ENCODE measurements at regions not wholly inside any gene's neighbourhood (a gene's known extent, or its start where the extent isn't known, plus 50 kb on each side); places are given as distances from the start of the nearest gene placed in this dataset.
"Not testable (repeated sequence)": the region's sequence is repeated elsewhere in the genome, so short reads cannot be mapped to it uniquely, and the experiment has no call there.

DNA sequence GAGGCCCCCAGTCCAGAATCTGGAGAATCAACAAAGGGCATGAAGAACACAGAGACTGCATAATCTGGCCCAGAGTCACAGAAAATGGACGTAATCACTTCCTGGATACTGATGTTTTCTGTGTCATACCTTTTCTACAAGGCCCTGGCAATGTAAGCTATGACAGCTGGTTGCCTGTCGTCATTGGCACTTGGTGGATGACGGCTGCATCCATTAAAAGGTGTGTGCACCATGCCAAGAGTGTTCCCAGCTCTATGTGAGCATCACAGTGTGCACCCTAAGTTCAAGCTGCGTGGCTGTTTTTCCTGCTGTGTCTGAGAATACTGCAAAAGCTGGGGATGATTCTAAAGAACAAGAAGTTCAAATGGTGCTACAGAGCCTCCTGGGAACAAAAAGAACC lies 275.2 kb upstream of the CNR1 start:
- intact Hi-C loops (cut with DNase I): no loop called here
- Histone ChIP-seq H3K27me3 (no peaks in the 10 kb centered on the region), H3K9me3 (no peaks in the 10 kb centered on the region), H3K36me3 (no peaks in the 10 kb centered on the region), H3K27ac (no peak overlapping the region), H3K4me1 (no peaks in the 10 kb centered on the region), H3K4me3 (no peak overlapping the region)
- WGBS, 2 donors: 72 to 77% methylated on average over 4 of the region's 4 CpGs
- TF ChIP-seq POLR2A (IDR thresholded peaks at IDR 0.05): no peak
- TF ChIP-seq, protein P1, sequence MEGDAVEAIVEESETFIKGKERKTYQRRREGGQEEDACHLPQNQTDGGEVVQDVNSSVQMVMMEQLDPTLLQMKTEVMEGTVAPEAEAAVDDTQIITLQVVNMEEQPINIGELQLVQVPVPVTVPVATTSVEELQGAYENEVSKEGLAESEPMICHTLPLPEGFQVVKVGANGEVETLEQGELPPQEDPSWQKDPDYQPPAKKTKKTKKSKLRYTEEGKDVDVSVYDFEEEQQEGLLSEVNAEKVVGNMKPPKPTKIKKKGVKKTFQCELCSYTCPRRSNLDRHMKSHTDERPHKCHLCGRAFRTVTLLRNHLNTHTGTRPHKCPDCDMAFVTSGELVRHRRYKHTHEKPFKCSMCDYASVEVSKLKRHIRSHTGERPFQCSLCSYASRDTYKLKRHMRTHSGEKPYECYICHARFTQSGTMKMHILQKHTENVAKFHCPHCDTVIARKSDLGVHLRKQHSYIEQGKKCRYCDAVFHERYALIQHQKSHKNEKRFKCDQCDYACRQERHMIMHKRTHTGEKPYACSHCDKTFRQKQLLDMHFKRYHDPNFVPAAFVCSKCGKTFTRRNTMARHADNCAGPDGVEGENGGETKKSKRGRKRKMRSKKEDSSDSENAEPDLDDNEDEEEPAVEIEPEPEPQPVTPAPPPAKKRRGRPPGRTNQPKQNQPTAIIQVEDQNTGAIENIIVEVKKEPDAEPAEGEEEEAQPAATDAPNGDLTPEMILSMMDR (IDR thresholded peaks at IDR 0.05): no peak
- DNase-seq: no peak

DNA sequence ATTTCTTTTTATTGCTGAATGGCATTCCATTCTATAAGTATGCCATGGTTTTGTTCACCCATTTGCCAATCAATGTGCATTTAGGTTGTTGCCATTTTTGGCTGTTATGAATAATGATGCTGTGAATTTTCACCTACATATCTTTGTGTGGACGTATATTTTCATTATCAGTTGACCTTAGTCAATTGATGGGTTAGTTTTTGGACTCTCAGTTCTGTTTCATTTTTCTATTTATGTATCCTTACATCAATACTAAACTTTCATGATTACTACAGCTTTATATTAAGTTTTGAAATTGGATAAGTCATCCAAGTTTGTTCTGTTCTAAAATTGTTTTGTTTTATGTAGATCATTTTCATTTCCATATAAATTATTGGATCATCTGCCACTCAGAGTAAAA lies 261.9 kb upstream of the CNR1 start:
- WGBS, 2 donors: 63 to 66% methylated on average over 1 of the region's 1 CpG
- DNase-seq: no peak
- intact Hi-C loops (cut with DNase I): no loop called here
- Histone ChIP-seq H3K4me1 (no peaks in the 10 kb centered on the region), H3K36me3 (no peaks in the 10 kb centered on the region), H3K9me3 (no peaks in the 10 kb centered on the region), H3K4me3 (no peak overlapping the region), H3K27ac (no peak overlapping the region), H3K27me3 (no peaks in the 10 kb centered on the region)
- TF ChIP-seq, protein P1 (IDR thresholded peaks at IDR 0.05): no peak
- TF ChIP-seq POLR2A (IDR thresholded peaks at IDR 0.05): no peak

GRCh38 chr6:88426005-88426404 lies 259.9 kb upstream of the CNR1 start:
- no peaks in the 10 kb centered on the region for H3K4me1 ChIP-seq
- TF ChIP-seq, protein P1 (IDR thresholded peaks at IDR 0.05): no peak
- no peak for TF ChIP-seq POLR2A (IDR thresholded peaks at IDR 0.05)
- DNase-seq: no peak
- no peaks in the 10 kb centered on the region for H3K9me3 ChIP-seq
- WGBS, 2 donors: 91 to 93% methylated on average over 2 of the region's 2 CpGs
- no peak overlapping the region for H3K4me3 ChIP-seq
- H3K27me3 ChIP-seq: no peaks in the 10 kb centered on the region
- H3K27ac ChIP-seq: no peak overlapping the region
- H3K36me3 ChIP-seq: no peaks in the 10 kb centered on the region
- intact Hi-C loops (cut with DNase I): no loop called here

- TF ChIP-seq, protein P1 (IDR thresholded peaks at IDR 0.05): no peak
- TF ChIP-seq POLR2A (IDR thresholded peaks at IDR 0.05): no peak
- no peaks in the 10 kb centered on the region for H3K4me1 ChIP-seq
- H3K36me3 ChIP-seq: no peaks in the 10 kb centered on the region
- intact Hi-C loops (cut with DNase I): no loop called here
- no peak for DNase-seq
- H3K4me3 ChIP-seq: no peak overlapping the region
- WGBS, 2 donors: 72 to 76% methylated on average over 7 to 8 of the region's 8 CpGs
- no peaks in the 10 kb centered on the region for H3K27me3 ChIP-seq
- no peaks in the 10 kb centered on the region for H3K9me3 ChIP-seq
- no peak overlapping the region for H3K27ac ChIP-seq
These were observed 256.7 kb upstream of the CNR1 start for GRCh38 chr6:88422831-88423230.

DNA sequence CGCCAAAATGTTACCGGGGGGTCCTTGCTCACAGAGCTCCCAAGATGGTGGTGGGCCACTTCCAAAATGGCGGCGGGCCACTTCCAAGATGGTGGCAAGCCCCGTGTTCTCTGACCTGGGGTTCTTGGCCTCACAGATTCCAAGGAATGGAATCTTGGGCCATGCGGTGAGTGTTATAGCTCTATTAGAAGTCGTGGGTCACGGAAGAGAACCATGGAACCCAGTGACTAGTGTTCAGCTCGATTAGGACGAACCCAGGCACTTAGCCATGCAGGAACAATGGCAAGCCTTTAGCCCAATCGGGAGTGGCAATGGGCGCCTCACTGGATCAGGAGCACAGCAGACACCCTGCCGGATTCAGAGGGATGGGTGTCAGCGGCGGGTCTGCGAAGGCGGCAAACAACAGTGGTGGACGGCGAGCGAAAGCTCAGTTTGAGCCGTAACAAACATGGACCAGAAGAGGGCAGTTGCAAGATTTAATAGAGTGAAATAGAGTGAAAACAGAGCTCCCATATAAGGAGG lies 254.9 kb upstream of the CNR1 start:
- H3K9me3 ChIP-seq; H3K27me3 ChIP-seq; H3K36me3 ChIP-seq; DNase-seq; H3K4me3 ChIP-seq; H3K4me1 ChIP-seq; intact Hi-C loops (cut with DNase I); H3K27ac ChIP-seq: not testable (repeated sequence)
- WGBS, 2 donors: 93 to 96% methylated on average over 10 to 14 of the region's 21 CpGs

DNA sequence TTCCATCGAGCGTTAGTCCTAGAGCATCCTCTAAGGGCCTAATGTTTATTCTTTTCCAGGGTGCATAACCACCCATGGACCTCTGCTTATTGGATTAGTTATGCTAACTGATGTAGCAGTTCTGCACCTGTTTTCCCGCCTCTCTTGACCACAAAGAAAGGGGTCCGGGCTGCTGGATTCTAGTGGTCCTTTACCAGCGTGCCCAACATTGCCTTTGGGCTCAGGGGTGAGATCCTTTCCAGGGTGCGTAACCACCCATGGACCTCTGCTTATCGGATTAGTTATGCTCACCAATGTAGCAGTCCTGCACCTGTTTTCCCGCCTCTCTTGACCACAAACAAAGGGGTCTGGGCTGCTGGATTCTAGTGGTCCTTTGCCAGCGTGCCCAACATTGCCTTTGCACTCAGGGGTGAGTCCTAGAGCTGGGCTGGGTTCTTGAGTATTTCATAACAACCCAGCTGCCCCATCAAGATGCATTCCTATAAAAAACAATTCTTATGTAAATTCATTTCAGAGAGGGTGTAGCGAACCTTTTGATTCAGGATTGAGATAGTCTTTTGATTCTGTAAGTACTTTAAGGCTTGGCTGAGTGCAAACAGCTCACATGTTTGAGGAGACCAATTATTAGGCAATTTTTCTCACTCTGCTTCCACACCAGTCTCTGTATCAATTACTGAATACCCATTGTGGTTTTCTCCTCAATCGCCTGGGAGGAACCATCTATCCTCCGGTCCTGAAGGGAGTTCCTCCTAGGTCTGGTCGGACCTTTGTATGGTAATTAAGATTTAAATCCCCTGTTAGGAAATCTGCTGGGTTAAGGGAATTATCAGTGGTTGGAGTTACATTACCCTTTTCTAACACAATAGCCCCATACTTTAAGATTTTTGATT lies 253.0 kb upstream of the CNR1 start:
- H3K9me3 ChIP-seq; H3K27ac ChIP-seq; H3K36me3 ChIP-seq; DNase-seq; H3K4me1 ChIP-seq; intact Hi-C loops (cut with DNase I); H3K4me3 ChIP-seq; H3K27me3 ChIP-seq: not testable (repeated sequence)
- 73 to 75% methylated on average over 12 to 13 of the region's 13 CpGs for WGBS, 2 donors

GRCh38 chr6:88417361-88417760 lies 251.2 kb upstream of the CNR1 start:
- WGBS, 2 donors: 49 to 66% methylated on average over 4 to 5 of the region's 5 CpGs

More at GRCh38 chr6:88417361-88417760, 251.2 kb upstream of the CNR1 start:
- H3K4me1 ChIP-seq; H3K27ac ChIP-seq; H3K4me3 ChIP-seq; DNase-seq; intact Hi-C loops (cut with DNase I); H3K9me3 ChIP-seq; H3K27me3 ChIP-seq; H3K36me3 ChIP-seq: not testable (repeated sequence)
